Stimulated activated naive CD8-positive, alpha-beta T cell treated with anti-CD3 and anti-CD28 coated beads, Interleukin-15, Interleukin-2, amounts not matched to agents 100 U/mL and 50 U/mL, for 24 hours (primary cell): ENCODE measurements at regions not wholly inside any gene's neighbourhood (a gene's known extent, or its start where the extent isn't known, plus 50 kb on each side); places are given as distances from the start of the nearest gene placed in this dataset.

Experiments
- ATAC-seq: fragments of 150-1000 bp; cut with Tn5 transposase; one replicate; pipeline ENCODE4 v1.10.0; 2021
- DNase-seq: peaks from one replicate; pipeline ENCODE4 v3.0.0; 2021

DNA sequence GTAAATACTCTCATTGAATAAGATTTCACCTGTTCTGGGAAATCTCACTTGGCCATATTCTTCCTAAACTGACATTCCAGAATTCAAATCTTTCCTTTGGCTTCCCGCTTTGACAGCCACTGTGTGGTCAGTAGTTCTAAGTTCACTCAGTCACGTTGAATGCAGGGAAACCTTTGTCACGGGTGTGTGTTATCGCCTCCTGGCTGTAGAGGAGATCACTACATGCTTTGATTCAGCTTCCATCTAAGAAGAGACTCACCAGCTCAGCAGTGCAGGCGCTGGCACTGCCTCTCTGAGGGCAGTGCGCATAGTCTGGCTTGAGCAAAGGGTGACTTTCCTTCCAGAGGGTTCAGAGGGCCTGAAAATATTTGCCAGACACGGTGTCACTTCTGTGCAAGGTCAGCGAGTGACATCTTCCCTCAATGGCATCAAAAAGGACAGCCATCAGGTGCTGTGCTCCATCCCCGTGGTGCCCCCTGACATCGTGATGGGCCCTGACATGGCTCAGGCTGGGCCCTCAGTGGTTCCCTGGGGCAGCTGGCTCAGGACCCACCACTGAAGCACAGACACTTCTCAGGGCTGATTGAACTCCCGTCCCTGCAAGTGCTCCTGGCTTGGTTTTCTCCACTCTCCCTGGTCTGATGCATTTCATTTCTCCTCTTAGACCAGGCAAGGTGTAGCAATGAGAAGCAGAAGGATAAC, 635.4 kb upstream of the ARGLU1 start:
- no peak for DNase-seq
- ATAC-seq = no peak

DNA sequence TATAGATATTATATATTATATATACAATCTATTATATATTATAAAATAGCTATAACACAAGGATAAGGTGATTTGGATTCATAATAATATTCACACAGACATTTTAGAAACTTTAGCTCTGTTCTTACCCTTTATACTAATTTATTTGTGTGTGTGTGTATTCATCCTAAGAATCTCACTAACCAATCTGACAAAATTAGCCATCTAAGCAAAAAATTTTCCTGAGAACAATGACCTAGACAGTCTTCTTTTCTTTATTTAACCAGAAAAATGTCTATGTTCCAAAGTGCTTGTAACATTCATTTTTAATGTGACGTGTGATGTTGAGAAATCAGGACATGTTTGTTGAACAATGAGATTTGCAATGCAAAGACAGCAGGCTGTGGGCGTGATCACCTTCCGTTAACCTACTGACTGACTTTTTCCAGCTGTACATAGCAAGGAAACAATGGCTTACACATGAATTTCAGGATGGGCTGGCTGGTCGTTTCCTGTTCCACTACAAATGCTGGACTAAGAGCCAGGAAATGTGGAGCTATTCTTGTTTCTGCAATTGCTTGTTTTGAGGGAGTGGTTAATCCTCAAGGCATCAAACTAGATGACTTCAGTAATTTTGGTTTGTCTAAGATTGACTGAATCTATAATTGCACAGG, 634.6 kb upstream of the ARGLU1 start:
- ATAC-seq (no peak), DNase-seq (no peak)

DNA sequence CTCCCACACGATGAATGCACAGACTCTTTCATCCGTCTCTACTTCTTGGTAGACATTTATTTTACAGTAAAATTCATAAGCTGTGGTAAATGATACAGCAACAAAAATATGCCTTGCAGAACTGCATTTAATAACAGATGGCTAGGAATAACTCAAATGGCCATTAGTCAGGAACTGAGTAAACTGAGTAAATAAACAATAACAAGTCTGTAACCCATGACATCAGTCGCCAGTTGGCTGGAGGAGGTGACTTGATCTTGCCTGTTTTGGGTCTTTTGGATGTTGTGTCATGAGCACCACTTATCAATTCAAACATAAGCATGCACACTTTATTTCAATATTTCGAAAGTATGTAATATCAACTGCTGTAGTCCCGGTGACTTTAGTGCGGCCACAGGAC, 632.6 kb upstream of the ARGLU1 start:
- ATAC-seq (no peak), DNase-seq (no peak)

DNA sequence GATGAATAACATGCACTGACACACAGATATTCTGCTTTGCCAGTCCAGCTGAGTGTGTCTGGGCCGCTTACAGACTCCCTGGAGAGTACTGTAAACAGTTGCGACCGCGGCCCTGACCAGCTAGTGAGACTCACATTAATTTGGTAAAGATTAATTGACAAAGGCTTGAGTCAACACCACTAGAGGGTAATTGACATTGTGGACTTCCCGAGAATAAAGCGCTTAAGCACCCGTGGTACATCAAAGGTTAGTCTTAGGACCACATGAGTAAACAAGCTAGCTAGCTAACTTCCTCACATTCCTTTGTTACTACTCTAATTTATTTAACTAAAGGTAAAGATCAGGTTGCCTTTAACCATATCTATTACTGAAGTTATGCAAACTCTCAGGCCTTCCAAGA, 624.4 kb upstream of the ARGLU1 start:
- DNase-seq (no peak), ATAC-seq (no peak)

DNA sequence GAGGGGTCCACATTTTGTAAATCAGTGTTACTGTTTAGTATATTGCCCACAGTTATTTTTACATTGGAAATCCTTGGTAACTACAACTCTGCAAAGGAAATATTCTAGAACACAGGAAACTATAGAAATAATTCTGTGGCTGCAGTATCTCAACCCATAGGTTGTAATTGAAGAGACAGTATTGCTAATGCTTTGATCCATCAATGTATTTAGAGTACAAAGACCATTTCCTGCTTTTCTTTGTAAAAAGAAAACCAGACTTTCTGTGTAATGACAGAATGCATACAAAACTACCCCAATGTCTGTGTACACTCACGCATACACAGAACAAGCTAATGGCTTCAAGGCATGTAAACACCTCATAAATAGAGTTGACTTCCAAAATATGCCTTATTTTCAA, 622.1 kb upstream of the ARGLU1 start:
- DNase-seq = no peak
- no peak for ATAC-seq

DNA sequence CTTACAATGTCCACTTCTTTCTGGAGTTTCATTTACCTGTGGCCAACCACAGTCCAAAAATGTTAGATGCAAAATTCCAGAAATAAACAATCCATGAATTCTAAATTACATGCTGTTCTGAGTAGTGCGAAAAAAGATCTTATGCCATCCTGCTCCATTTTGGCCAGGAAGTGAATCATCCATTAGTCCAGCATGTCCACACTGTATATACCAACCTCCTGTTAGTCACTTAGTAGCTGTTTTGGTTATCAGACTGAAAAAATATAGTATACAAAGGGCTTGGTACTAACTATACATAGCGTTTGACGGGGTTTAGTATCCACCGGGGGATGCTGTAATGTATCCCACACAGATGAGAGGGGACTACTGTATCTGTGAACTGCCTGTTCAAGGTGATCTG, 618.0 kb upstream of the ARGLU1 start:
- DNase-seq = no peak

DNA sequence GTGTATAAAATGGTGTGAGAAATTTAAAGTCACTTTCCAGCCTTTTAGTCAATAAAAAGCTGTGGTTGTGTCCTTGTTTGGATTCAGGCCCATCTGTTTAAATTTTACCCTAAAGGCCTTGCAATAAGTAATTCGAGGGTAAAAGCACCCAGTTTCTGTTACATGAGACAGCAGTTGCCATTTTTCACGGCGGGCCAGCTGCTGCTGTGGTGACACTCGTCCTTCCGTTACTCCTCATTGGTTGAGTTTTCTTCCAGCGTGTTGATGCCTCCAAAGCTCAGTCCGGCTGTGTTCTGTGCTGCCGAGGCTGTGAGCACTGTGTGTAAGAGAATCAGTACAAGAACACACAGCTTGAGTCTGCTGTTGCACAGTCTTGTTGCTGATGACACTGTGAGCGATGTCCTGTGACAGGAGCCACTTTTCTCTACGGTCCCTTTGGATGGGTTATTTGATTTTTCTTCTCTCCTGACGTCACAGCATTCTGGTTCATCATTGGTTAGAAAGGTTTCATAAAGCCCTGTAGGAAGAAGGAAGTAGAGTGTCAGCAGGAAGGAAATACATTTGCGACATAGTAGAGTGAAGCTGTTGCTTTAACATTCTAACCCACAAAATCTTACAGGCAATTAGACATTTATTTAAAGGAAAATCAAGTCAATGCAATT, 602.5 kb upstream of the ARGLU1 start:
- ATAC-seq (no peak), DNase-seq (no peak)

More for the DNA sequence above, 618.0 kb upstream of the ARGLU1 start:
- ATAC-seq = no peak

DNA sequence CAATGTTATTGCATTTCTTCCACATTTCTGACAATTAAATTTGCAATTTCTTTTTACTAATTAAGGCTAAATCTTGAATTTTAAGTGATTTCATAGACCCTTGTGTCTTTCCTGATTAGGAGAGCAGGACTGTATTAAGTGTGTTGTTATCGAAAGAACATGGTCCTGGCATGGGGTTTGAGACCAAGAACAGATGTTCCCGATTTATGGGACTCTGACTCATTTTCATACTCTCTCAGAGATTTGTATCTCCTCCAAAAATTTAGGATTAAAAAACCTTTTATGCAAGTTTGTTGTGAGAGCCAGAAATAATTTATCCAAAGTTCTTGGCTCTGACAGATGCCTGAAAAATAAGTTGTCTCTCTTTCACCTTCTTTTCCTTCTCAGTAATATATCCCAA, 589.3 kb upstream of the ARGLU1 start:
- ATAC-seq (no peak), DNase-seq (no peak)

DNA sequence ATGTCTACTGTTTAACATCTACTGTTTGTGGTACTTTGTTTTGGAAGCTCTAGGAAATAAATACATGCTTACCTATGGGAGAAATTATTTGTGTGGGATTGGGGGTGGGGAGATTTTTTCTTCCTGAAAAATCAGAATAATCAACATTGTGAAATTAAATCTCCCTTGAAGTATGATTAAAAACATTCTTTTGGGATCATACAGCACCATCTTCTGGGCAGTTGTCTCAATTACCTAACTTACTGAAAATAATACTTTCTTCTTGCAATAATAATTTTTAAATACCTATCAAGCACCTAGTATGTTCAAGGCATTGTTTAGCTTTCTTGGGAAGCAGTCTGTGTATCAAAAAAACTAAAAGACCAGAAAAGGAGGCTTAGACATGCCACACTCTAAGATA, 576.5 kb upstream of the ARGLU1 start:
- ATAC-seq (no peak), DNase-seq (no peak)

DNA sequence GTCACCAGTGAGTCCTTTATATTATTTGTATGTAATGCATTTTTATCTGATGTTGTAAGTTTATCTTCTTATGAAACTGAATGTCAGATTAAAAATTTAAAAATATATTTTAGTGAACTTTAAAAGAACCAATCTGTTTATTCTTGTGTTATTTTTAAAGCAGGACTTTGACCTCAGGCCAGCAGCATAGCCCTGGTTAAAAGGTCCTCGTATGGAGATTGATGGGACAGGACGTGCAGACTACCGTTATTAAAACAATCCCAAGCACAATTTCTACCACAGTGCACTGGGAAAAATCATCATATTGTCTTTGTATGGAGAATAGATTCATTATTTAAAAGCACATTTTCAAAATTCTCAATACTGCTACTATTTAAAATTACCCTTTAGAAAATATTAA, 573.8 kb upstream of the ARGLU1 start:
- ATAC-seq (no peak), DNase-seq (no peak)

DNA sequence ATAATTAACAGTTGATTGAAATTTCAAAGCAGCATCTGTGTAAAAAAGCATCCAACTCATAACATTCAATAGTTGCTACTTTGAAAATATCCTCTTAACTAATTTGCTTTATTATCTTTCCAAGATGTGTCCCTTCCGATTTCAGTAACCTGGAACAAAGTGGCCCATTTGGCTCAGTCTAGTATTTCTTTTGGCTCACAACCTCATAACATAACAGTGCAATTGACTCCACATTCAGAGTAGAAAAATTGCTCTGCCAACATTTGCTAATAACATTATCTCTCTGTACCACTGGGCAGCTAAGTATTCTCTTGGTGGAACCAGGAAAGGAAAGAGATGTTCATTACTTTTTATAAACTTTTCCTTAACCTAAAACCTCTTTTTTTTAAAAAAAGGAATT, 571.1 kb upstream of the ARGLU1 start:
- no peak for DNase-seq
- ATAC-seq = no peak

DNA sequence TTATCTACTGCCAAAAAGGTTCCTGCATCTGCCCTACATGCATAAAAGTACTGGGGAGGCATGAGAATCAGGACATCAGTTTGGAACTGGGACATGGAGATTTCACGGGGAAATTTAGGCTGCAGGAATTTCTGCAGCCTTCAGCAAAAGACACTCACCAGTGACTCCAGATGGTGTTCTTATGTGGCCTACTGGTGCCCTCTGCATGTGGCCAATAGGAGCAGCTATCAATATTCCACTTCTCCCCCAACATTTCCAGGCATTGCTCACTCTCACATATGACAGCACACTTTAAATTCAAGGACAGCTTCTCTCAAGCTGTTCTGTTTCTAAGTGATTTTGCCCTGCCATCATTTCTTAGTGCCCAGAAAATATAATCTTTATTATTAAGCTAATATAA, 570.5 kb upstream of the ARGLU1 start:
- no peak for ATAC-seq
- no peak for DNase-seq

DNA sequence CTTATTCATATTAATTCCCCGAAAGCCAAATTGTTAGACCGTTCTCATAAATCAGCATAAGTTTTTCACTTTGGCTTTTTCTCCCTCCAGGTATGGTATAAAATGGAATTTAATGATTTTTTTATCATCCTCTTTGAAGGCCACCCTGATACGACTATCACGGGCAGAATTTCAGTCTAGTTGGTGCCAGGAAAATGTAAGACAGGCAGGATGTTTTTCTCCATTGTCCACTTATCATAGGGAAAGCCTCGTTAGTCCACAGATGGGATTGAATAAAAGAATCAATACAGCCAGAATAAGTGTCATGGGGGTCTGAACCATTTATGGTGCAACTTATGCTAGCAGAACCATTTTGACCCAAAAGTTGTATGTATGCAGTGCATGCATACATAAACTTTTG, 566.0 kb upstream of the ARGLU1 start:
- DNase-seq (no peak), ATAC-seq (no peak)

DNA sequence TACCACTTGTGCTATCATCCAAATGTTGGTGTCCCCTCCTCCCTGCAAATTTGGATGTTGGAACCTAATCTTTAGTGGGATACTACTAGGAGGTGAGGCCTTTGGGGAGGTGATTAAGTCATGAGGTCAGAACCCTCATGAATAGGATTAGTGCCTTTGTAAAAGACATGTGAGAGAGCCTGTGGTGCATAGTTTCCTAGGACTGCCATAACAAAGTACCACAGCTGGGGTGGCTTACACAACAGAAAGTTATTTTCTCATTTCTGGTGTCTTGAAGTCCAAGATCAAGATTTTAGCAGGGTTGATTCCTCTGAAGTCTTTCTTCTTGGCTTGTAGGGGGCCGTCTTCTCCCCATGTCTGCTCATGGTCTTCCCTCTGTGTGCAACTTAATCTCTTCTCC, 562.6 kb upstream of the ARGLU1 start:
- ATAC-seq = no peak

DNA sequence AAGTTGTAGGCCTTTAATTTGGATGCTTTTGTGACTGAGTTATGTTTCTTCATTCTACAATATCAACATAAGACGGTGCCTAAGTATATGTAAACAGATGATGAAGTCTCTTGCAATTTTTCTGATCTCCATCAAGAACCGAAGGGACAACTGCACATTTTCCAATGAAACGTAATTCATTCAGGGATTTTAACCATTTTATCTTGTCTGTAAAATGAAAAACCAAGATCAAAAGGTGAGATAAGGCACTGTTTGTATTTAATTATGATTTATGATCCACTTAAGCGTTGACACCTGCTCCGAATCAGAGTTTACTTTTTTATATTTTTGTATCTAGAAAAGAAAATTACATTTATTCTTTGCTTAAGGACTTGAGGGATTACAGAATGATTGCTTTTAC, 556.8 kb upstream of the ARGLU1 start:
- ATAC-seq (no peak), DNase-seq (no peak)

More for the DNA sequence above, 562.6 kb upstream of the ARGLU1 start:
- no peak for DNase-seq

DNA sequence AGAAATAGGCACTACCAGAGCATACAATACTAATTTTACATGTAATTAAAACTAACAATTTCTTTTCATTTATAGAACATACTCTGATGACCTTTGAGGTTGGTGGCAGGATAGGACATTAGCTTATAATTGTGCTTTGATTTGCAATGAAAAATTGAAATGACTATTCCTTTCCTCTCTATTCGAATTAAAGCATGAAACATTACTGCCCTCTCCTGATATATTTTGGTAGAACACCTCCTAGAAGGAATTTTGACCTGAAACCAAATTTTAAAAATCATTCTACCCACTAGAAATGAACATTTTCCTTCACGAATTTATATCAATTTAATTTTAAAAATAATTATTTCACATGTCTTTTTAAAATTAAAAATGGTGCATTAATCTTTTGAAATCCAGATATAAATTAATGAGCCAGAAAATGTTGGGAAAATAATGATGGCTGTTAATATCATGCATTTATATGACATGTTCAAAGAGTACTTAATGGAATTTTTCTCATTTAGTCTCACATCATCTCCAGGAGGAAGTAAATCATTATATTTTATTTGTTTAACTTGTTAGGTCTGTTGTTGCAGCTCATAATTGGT, 556.3 kb upstream of the ARGLU1 start:
- DNase-seq (no peak), ATAC-seq (no peak)

DNA sequence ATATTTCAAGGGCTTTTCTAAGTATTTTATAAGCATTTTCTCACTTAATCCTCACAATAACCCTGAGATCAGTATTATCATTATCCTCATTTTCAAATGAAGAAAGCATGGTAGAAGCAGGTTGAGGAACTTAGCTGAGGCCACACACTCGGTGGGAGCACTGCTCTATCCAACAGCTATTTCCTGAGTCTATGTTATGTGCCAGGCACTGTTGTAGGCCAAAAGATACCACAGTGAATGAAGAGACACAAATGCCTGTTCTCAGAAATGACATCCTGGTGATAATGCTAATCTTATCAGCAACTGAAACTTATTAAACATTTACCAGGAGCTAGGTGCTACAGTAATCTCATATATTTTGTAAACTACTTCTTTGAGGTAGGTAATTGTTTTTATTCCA, 553.9 kb upstream of the ARGLU1 start:
- DNase-seq (no peak), ATAC-seq (no peak)

DNA sequence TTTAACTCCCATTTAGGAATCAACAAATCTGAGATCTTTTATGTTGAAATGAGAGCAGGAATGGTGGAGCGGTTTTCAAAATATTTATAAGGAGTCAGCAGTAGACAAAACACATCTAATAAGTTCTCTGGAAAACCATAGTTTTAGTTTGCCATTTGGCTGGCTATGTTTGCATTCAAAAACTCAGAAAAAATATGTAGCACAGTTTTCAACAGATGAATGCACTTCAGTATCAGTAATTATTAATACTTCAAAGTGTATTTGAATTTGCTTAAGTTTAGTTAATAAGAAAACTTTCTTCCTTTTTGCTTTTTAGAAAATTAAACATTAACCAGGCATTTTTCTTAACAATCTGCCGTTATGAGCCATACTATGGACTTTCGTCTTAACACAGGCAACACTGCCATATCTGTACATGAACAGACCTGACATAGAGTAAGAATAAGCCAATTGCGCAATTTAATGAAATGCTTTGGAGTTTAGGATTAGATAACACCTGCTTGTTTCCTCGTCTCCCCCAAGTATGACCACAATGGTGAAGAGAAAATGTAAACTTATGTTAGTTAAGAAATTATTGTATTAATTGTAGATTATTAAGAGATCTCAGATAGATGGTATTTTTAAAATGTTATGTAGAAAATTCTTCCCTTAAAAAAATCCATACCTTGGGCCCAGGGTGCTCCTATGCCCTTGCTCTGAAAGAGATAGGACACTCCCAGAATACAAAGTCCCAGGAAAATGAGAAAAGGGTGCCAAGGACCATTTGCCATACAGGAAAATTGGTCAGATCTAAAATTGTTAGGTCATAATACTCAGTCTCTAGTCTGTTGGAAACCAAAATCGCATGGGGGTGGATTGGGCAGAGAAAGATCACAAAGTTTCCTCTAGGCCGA, 552.3 kb upstream of the ARGLU1 start:
- no peak for DNase-seq
- no peak for ATAC-seq

DNA sequence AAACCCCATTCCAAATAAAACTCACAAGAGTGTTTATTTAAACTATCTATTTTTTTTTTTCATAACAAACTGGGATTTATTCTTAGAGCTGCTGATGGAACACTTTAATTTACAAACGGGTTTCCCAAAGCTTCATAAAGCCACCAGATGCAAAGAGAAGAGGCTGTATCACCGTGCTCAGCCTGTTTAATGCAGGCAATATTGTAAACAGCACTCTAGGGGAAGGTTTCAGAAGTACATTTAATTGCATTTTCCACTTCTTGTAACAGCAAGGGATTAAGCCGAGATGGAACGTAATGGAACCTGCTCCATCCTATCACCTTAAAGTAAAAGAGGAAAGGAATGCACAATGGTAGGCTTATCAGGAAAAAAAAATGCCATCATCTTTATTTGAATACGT, 550.6 kb upstream of the ARGLU1 start:
- no peak for ATAC-seq

DNA sequence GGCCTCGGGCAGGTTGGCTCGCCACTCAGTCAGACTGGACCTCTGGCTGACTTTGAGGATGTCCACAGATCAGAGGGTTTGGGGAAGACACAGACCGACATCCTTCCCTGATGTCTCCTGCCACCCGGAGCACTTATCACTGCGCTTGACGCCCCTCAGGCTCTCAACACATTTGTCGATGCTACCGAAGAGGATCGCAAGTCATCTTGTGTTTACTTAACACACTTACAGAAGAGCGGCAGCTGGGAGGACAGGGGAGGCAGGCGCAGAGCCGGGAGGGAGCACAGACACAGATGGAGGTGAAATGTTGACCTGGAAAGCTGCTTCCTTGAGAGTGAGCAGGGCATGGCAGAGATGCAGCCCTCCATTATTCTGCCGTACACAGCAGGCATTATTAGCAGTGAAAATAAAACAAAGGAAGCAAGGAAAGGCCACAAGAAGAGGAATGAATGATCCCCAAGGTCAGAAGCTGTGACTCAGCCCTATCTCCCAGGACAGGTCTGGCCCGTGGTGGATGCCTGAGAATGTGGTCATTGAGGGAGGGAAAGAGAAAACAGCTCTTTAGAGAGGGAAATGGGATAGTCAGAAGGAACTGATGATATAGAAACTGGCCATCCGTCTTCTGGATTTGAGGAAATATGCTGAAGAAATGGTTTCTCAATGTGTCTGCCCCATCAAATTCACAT, 549.5 kb upstream of the ARGLU1 start:
- DNase-seq (no peak), ATAC-seq (no peak)

More for the DNA sequence above, 550.6 kb upstream of the ARGLU1 start:
- DNase-seq = no peak

DNA sequence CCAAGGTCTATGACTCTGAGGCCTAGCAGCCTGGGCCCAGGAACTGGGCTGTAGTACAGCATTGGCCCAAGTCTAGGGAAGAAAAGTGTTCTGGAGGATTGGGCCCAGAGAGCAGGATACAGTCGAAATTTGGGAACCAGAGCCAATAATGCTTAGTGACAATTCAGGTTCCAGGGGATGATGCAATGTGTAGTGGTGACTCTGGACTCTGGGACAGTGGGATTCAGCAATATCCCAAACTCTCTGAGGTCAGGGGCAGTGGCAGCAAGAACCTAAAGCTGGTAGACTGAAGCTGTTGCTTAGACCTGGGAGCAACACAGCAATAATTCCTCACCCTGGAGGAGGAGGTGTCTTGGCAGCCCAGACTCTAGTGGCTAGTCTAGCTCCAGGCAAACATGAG, 545.5 kb upstream of the ARGLU1 start:
- DNase-seq = no peak

DNA sequence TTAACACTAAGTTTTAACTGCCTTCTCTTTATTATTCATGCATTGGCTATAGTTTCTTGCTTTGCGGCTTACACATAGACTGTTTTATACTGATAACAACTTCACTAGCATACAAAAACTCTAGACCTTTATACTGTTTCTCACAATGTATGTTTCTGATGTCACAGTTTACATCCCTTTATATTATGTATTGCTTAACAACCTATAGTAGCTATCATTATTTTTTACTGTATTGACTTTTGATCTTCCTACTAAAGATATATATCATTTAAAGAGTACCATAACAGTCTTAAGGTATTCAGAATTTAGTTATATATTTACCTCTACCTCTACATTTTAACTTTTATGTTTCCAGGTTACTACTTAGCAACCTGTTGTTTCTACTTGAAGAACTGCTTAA, 543.3 kb upstream of the ARGLU1 start:
- ATAC-seq (no peak), DNase-seq (no peak)

More for the DNA sequence above, 545.5 kb upstream of the ARGLU1 start:
- no peak for ATAC-seq
